IPS-18c (cell line): ENCODE measurements at regions not wholly inside any gene's neighbourhood (a gene's known extent, or its start where the extent isn't known, plus 50 kb on each side); places are given as distances from the start of the nearest gene placed in this dataset.
"Not testable (repeated sequence)": the region's sequence is repeated elsewhere in the genome, so short reads cannot be mapped to it uniquely, and the experiment has no call there.

Source experiments
- H3K4me3 ChIP-seq: 2 replicates; pipeline ENCODE4 v1.7.0; 2013; ENCODE audit warnings: low read depth, mild to moderate bottlenecking, low read length, moderate library complexity; ENCODE audit not compliant: insufficient read depth
- H3K9me3 ChIP-seq: one replicate; pipeline ENCODE4 v1.6.1; 2013; ENCODE audit warnings: mild to moderate bottlenecking, low read length, moderate library complexity; ENCODE audit not compliant: control insufficient read depth, insufficient read depth

DNA sequence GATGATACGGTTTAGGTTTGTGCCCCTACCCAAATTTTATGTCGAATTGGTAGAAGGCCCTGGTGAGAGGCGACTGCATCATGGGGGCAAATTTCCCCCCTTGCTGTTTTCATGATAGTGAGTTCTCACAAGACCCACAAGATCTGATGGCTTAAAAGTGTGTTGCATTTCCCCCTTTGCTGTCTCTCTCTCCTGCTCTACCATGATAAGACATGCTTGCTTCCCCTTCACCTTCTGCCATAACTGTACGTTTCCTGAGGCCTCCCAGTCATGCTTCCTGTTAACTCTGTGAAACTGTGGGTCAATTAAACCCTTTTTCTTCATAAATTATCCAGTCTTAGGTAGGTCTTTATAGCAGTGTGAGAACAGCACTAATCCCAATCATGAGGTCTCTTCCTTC lies 381.2 kb downstream of the RSL24D1 start:
- H3K4me3 ChIP-seq, result no peak overlapping the region
- no peaks in the 10 kb centered on the region for H3K9me3 ChIP-seq

DNA sequence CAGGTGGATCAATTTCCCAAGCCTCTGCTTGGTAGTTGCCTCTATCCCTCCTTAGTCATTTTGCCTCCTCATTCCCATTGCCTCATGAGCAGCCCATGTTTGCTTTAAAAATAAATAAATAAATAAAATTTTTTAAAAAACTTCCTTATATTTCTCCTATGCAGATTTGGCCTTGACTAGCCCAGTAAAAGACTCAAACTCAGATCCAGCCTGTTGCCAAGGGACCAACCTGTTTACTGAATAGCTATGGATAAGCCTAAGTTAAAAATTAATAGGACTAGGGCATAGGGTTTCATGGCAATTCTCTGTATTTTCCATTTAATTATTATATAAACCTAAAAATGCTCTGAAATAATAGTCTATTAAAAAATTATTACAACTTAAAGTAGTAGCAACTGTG lies 384.4 kb downstream of the RSL24D1 start:
- H3K9me3 ChIP-seq, result no peaks in the 10 kb centered on the region
- H3K4me3 ChIP-seq, result no peak overlapping the region

DNA sequence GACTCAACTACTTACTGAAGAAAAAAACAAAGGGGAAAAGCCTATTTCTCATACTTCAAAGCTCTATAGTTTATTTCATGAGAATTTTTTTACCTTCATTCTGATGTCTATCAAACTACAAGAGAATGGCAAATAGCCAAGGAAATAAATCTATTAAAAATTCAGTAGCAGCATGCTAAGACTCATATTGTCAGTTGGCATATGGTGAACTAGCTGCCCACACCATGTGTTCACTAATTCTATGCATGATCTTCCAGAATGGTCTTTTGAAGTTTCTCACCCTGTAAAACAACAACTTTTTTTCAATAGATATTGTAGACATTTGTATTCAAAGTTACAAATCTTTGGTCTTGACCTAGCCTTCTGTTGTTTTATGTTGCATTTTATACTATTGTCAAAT lies 386.2 kb downstream of the RSL24D1 start:
- no peaks in the 10 kb centered on the region for H3K9me3 ChIP-seq
- no peak overlapping the region for H3K4me3 ChIP-seq

DNA sequence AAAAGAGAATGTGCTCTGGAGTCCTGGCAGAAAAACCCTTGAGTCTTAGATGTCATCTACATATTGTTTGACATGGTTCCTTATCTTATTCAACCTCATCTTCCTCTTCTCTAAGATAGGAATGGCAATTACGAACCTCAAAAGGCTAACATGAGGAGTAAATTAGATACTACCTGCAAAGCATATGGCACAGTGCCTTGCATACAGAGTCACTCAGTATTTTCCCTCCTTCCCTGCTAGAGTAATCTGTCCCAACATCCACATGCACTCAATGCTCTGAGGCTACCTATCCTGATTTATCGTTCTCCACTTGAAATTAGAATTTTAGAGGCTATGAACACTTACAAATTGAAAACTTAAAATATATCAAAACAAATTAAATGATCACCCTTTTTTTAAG lies 386.7 kb downstream of the RSL24D1 start:
- Histone ChIP-seq H3K4me3 (no peak overlapping the region), H3K9me3 (no peaks in the 10 kb centered on the region)

DNA sequence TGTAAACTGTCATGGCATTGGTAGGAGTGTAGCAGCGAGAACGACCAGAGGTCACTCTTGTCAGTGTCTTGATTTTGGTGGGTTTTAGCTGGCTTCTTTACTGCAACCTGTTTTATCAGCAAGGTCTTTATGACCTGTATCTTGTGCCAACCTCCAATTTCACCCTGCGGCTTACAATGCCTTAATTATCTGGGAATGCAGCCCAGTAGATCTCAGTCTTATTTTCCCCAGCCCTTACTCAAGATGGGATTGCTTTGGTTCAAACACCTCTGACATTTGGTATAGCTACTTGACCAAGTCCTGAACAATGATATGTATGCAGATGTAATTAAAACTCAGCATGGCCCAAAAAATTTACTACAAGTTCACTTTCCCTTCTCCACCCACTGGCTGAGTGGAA lies 388.4 kb downstream of the RSL24D1 start:
- no peaks in the 10 kb centered on the region for H3K9me3 ChIP-seq
- no peak overlapping the region for H3K4me3 ChIP-seq

DNA sequence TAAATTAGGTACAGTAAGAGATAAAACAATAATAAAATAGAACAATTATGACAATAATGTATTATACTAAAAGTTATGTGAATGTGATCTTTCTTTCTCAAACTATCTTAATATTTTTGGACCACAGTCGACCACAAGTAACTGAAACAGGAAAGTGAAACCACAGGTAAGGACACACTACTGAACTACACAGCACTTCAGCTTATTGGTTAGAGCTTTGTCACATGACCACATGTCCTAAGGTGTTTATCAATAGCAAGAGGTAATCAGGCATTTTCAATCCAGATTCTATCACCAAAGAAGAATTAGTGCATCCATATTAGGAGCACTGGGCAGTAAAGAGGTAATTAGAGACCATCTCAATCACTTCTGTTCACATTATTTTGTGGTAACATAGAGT lies 392.8 kb downstream of the RSL24D1 start:
- H3K9me3 ChIP-seq, result no peaks in the 10 kb centered on the region
- H3K4me3 ChIP-seq, result no peak overlapping the region

DNA sequence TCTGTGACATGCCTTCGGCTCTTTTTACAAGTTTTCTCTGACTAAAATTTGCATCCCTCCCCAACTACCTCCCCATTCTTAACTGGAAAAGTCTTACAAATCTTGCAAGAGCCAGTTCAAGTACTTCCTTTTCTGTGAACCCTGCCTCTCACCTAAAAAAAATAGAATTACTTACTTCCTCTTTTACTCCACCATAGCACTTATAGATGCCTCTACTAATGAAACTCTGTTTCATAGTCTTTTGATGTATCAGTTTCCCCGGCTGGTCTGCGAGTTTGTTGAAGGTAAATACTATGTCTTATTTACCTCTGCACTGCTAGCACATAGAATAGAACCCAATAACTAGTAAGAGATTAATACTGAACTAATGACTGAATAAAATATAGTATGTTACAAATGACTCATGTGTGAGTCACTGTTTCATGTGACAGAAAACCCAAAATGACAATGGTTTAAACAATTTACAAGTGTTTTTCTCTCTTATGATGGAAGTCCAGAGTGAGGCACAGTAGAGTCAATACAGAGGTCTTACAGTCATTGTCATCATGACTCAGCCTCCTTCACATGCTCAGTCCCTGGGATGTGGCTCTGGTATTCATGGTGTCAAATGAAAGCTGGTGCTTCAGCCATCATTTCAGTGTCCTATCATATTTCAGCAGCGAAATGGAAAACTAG lies 393.5 kb downstream of the RSL24D1 start:
- Histone ChIP-seq H3K4me3 (no peak overlapping the region), H3K9me3 (no peaks in the 10 kb centered on the region)

DNA sequence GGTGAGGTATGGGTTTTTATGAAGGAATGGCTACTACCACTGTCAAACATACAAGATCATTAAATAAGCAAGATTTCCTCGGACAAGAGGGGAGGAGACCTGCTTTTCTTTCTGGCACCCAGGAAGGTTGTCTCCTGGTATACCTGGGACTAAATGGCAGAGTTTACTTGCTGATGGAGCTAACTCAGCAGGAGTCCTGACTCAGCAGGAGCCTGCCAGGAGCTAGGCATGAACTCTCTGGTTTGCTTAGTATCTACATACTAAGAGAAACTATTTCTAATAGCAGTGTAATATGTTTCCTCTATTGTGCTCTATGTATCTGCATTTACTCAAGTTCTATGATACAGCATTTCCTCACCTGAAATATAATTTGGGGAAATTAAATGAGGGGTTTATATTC lies 404.2 kb downstream of the RSL24D1 start:
- Histone ChIP-seq H3K4me3 (no peak overlapping the region), H3K9me3 (no peaks in the 10 kb centered on the region)

DNA sequence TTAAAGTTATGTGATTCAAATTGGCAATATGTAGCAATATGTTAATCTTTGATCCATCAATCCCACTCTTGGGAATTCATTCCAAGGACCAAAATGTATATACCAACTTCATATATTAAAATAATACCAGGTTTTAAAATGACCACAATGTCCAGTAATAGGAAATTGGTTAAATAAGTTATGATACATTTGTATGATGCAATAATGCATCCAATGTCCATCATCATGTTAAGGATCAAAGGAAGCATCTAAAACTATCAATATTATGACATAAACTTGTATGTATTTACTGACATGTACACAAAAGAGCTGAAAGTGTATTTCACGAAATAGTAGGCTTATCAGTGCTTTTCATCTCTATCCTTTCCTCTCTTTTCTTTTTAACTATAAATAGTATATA lies 406.0 kb downstream of the RSL24D1 start:
- Histone ChIP-seq H3K4me3 (no peak overlapping the region), H3K9me3 (no peaks in the 10 kb centered on the region)

DNA sequence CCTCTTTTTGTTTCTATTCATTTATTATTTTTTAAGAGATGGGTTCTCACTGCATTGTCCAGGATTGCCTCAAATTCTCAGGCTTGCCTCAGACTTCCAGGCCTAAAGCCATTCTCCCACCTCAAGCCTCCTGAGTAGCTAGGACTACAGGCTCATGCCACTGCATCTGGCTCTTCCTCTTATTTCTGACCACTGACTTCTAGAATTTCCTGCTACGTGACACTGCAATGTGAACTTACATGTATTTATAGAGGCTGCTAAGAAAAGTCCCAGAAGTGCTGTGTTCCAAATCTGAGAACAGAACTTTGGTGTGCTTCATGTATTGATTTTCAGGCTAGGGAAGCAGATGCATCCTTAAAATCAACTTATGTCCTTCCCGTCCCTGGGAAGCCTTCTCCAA lies 407.4 kb downstream of the RSL24D1 start:
- Histone ChIP-seq H3K4me3 (no peak overlapping the region), H3K9me3 (no peaks in the 10 kb centered on the region)

DNA sequence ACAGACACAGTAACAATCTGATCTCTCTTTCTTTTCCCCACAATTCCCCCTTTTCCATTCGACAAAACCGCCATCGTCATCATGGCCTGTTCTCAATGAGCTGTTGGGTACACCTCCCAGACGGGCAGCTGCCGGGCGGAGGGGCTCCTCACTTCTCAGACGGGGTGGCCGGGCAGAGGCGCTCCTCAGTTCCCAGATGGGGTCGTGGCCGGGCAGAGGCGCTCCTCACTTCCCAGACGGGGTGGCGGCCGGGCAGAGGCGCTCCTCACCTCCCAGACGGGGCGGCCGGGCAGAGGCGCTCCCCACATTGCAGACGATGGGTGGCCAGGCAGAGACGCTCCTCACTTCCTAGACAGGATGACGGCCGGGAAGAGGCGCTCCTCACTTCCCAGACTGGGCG lies 415.5 kb downstream of the RSL24D1 start:
- H3K9me3 ChIP-seq, H3K4me3 ChIP-seq: not testable (repeated sequence)

DNA sequence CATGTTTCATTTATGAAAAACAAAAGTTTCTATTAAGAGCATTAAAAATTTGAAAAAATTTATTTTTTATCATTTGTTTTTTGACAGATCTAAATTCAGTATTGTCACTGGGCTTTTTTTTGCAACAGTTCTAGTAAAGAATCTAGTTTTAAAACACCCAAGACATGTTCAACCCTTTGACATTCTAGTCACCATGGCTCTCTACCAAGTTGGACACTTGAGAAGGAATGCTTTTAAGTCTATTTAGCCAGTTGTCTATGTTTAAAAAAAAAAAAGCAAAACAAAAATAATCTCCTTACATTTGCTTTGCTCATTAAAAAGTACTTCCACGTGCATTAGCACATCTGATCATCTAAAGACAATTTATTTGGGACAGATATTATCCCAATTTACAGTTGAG lies 417.5 kb downstream of the RSL24D1 start:
- Histone ChIP-seq H3K9me3 (peaks cover 6% of the 10 kb centered on the region), H3K4me3 (no peak overlapping the region)

DNA sequence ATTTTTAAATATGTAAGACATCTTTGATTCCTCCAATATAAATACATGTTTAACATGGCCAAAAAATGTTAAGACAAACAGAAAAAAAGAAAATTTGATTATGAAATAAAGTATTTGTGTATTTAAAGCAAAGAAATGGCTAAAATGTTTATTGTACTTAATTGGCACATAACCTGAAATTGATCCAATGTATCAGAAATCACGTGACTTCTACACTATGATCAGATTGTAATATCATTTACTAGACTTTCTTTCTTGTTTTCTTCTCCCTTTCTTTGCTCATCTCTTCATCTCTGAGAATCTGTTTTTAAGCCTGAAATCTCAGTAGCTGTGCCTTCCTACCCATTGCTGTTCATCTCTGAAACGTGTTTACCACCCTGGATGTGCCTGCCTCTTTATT lies 420.3 kb downstream of the RSL24D1 start:
- no peak overlapping the region for H3K4me3 ChIP-seq
- H3K9me3 ChIP-seq, result no peaks in the 10 kb centered on the region

DNA sequence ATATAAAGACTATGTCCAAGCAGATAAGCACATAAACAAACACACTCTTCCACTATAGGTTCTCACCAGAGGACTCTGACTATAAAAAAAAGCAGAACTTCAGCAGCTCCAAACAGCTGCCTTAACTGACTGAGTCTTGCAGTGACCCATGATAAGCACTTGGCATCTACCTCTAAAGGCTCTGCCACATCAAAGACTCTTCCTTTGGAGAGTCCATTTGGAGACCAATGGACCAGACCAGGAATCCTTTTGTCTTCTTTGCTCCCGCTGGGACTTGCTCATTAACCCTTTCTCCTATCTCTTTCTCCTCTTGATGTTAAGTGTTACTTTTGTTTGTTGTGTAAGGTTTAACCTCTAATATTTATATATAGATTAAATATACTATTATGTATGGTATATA lies 424.1 kb downstream of the RSL24D1 start:
- Histone ChIP-seq H3K4me3 (no peak overlapping the region), H3K9me3 (no peaks in the 10 kb centered on the region)

DNA sequence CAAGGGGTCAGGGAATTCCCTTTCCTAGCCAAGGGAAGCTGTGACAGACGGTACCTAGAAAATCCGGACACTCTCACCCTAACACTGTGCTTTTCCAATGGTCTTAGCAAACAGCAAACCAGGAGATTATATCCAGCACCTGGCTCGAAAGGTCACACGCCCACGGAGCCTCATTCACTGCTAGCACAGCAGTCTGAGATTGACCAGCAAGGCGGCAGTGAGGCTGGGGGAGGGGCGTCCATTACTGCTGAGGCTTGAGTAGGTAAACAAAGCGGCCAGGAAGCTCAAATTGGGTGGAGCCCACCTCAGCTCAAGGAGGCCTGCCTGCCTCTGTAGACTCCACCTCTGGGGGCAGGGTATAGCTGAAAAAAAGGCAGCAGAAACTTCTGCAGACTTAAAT lies 447.3 kb downstream of the RSL24D1 start:
- H3K9me3 ChIP-seq, H3K4me3 ChIP-seq: not testable (repeated sequence)

DNA sequence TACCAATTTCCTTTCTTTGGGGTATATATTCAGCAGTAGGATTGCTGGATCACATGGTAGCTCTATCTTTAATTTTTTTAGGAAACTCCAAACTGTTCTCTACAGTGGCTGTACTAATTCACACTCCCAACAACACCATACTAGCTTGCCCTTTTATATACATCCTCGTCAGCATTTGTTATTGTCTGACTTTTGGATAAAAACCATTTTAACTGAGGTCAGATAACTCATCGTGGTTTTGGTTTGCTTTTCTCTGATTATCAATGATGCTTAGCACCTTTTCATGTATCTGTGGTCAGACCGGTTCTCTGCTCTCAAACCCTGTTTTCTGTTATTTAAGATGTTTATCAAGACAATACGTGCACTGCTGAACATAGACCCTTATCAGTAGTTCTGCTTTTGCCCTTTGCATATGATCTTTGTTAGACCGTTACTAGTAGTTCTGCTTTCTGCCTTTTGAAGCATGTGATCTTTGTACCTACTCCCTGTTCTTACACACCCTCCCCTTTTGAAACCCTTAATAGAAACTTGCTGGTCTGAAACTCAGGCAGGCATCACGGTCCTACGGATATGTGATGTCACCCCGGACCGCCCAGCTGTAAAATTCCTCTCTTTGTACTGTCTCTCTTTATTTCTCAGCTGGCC lies 474.3 kb downstream of the RSL24D1 start:
- no peaks in the 10 kb centered on the region for H3K9me3 ChIP-seq
- H3K4me3 ChIP-seq, result no peak overlapping the region

DNA sequence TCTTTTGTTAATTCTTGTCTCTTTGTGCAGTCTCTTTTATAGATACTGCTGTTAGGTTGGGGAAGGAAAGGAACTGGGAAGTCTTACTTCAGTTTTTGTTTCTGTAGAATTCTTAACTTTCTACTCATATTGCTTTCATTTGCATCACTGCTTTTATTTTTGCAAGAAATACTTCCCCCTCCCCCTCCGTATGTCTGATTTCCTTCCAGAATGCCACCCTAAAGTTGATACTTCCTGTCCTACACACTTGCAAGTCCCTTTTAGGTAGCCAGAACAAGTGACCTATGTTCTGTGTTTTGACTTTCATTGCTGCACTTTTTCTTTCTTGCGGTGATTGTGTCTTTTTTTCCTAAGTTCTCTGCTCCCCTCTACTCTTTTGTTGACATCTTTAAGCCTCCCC lies 477.4 kb downstream of the RSL24D1 start:
- no peaks in the 10 kb centered on the region for H3K9me3 ChIP-seq
- H3K4me3 ChIP-seq, result no peak overlapping the region

DNA sequence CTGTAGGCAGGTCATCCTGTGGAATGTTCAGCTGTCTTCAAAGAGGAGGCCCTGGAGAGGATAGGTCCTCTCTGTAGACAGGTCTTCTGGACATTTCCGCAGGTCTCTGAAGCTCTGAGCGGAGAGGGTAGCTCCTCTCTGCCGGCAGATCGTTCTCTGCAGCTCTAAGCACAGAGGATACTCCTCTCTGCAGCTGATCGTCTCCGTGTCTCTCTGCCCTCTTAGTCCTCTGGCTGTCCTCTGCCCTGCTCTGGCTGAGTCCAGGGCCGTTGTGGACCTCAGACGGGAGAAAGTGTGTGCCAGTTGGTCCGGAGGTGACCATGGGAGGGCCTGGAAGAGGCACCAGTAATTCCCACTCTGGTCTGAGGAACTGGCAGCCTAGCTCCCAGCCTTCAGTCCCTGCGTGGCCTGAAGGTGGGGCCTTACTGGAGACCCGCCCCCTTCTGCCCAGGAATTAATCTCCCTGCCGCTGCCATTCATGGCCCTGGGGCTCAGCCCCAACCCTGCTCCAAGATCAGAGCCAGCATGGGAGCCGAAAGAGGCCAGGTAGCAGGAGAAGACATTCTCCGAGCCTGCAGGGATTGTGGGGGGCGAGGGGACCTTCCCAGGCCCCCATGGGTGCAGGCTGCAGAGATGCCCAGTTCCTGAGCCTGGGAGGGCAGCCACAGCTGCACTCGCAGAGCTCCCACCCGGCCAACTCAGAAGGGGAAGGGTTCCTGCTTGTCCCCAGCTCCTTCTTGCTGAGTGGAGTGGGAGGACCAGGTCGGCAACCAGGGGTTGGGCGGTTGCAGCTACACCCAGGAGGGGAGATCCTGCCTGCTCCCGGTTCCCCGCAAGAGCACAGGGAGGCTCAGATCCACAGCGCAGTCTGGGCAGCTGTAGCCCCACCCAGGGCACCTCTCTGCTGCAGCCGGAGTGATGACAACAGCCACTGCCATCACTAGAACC lies 488.7 kb downstream of the RSL24D1 start:
- H3K4me3 ChIP-seq, result no peak overlapping the region
- H3K9me3 ChIP-seq, result no peaks in the 10 kb centered on the region
